ENCODE measurements at regions not wholly inside any gene's neighbourhood (a gene's known extent, or its start where the extent isn't known, plus 50 kb on each side); places are given as distances from the start of the nearest gene placed in this dataset.

DNA sequence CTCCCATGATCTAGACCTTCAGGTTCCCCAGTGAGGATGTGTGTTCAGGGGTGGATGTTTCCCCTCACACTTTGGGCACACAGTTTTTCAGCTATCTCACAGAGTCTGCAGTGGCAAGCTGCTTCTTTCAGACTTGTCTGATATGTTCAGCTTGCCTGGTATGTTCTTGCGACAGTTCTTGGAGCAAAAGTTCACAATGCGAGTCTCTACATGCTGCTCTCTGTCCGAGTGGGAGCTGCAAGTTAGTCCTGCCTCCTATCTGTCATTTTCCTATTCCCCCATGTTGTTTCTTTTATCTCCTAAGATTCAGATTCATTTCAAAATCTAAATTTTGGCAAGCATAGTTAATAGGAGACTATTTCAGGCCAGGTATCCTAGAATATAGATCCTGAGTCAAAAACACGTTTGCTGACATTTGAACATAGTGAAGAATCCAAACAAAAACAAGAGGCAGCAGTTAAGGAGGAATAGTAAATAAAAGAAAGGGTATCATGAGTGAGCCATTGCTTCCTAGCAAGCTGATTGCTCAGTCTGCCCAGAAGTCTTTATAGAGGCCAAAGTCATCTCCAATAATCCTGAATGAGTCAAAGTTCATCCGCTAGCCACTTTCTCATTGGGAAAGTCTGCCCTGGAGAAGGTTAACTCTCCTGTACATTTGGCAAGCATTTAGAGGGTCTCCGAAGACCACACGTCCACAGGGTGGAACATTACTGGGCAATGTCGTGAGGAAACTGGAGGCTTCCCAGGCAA, 140.2 kb upstream of the MOCS1 start:
- Histone ChIP-seq H3K27ac (ENCODE audit: control insufficient read depth, insufficient read depth, low read length) (peak overlapping the region; percentile 40), H3K27me3 (ENCODE audit: control insufficient read depth, extremely low read depth, insufficient read depth, low read length) (no peaks in the 10 kb centered on the region), H3K4me1 (ENCODE audit: control insufficient read depth, extremely low read depth, insufficient read depth, low read length) (peaks cover 34% of the 10 kb centered on the region), H3K9ac (ENCODE audit: control insufficient read depth, extremely low read depth, insufficient read depth, low read length) (no peak overlapping the region), H3K4me2 (ENCODE audit: control insufficient read depth, extremely low read depth, insufficient read depth, low read depth, low read length) (peak overlapping the region; percentile 77), H3K9me3 (ENCODE audit: control insufficient read depth, low read depth, low read length) (no peaks in the 10 kb centered on the region), H4K20me1 (ENCODE audit: control insufficient read depth, extremely low read depth, insufficient read depth, low read length) (no peaks in the 10 kb centered on the region), H2AFZ (ENCODE audit: control insufficient read depth, low read length) (peak overlapping the region; percentile 49), H3K4me3 (ENCODE audit: control insufficient read depth in 2 of 3, extremely low read depth in 1 of 3, insufficient read depth in 2 of 3, low read depth in 1 of 3, low read length in 3 of 3) (peak overlapping the region in 2 of 3 experiments; percentile 26 to 55), H3K36me3 (ENCODE audit: control insufficient read depth in 2 of 2, extremely low read depth in 1 of 2, insufficient read depth in 2 of 2, low read length in 2 of 2) (no peaks in the 10 kb centered on the region), H3K79me2 (ENCODE audit: control insufficient read depth, insufficient read depth, low read length) (no peaks in the 10 kb centered on the region), H3K9me1 (ENCODE audit: control insufficient read depth, extremely low read depth, insufficient read depth, low read length) (no peaks in the 10 kb centered on the region)
- no peak for TF ChIP-seq CTCF (optimal IDR thresholded peaks at IDR 0.05 in 1 of 3, IDR thresholded peaks at IDR 0.05 in 1 of 3, conservative IDR thresholded peaks at IDR 0.05 in 1 of 3; ENCODE audit: extremely low read depth in 1 of 3, insufficient read depth in 2 of 3, low read length in 3 of 3)
- TF ChIP-seq EZH2 (IDR thresholded peaks at IDR 0.05; ENCODE audit: low read length): no peak
- dilution Hi-C loops (cut with MboI; ENCODE audit: extremely low pct_ligation_motif_present, low sequenced_read_pairs): no loop called here
- DNase-seq (ENCODE audit: low read depth, low spot score) (no peak), FAIRE-seq (peak; percentile 96)

DNA sequence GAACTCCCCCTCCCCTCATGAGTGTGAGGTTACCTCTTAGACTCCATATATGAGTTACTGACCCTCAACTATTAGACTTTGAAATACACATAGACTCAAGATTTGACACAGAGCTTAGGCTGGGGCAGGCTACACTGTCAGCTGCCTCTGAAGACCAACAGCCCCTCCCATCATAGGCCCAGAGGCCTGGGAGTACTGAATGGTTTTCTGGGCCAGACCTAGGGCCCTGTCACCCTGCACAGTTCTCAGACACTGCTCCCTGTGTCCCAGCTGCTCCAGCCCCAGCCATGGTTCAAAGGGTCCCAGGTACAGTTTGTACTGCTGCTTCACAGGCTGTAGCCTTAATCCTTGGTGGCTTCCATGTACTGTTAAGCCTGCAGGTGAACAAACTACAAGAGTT, 132.1 kb upstream of the MOCS1 start:
- H3K9me1 ChIP-seq (ENCODE audit: control insufficient read depth, extremely low read depth, insufficient read depth, low read length): no peaks in the 10 kb centered on the region

More for the DNA sequence above, 132.1 kb upstream of the MOCS1 start:
- Histone ChIP-seq H3K9me3 (ENCODE audit: control insufficient read depth, low read depth, low read length) (peaks cover 3% of the 10 kb centered on the region), H4K20me1 (ENCODE audit: control insufficient read depth, extremely low read depth, insufficient read depth, low read length) (no peaks in the 10 kb centered on the region), H3K4me2 (ENCODE audit: control insufficient read depth, extremely low read depth, insufficient read depth, low read depth, low read length) (no peak overlapping the region), H3K79me2 (ENCODE audit: control insufficient read depth, insufficient read depth, low read length) (no peaks in the 10 kb centered on the region), H3K36me3 (ENCODE audit: control insufficient read depth in 2 of 2, extremely low read depth in 1 of 2, insufficient read depth in 2 of 2, low read length in 2 of 2) (no peaks in the 10 kb centered on the region), H3K4me1 (ENCODE audit: control insufficient read depth, extremely low read depth, insufficient read depth, low read length) (no peaks in the 10 kb centered on the region), H3K4me3 (ENCODE audit: control insufficient read depth in 2 of 3, extremely low read depth in 1 of 3, insufficient read depth in 2 of 3, low read depth in 1 of 3, low read length in 3 of 3) (no peak overlapping the region), H3K27ac (ENCODE audit: control insufficient read depth, insufficient read depth, low read length) (no peak overlapping the region), H3K27me3 (ENCODE audit: control insufficient read depth, extremely low read depth, insufficient read depth, low read length) (no peaks in the 10 kb centered on the region), H2AFZ (ENCODE audit: control insufficient read depth, low read length) (no peak overlapping the region), H3K9ac (ENCODE audit: control insufficient read depth, extremely low read depth, insufficient read depth, low read length) (no peak overlapping the region)
- FAIRE-seq (no peak), DNase-seq (ENCODE audit: low read depth, low spot score) (no peak)
- TF ChIP-seq CTCF (optimal IDR thresholded peaks at IDR 0.05 in 1 of 3, IDR thresholded peaks at IDR 0.05 in 1 of 3, conservative IDR thresholded peaks at IDR 0.05 in 1 of 3; ENCODE audit: extremely low read depth in 1 of 3, insufficient read depth in 2 of 3, low read length in 3 of 3) (no peak), EZH2 (IDR thresholded peaks at IDR 0.05; ENCODE audit: low read length) (no peak)
- dilution Hi-C loops (cut with MboI; ENCODE audit: extremely low pct_ligation_motif_present, low sequenced_read_pairs): no loop called here

Measured in keratinocyte (primary cell).